NCI-H226 (cell line): ENCODE measurements at regions not wholly inside any gene's neighbourhood (a gene's known extent, or its start where the extent isn't known, plus 50 kb on each side); places are given as distances from the start of the nearest gene placed in this dataset.
A peak's percentile ranks its signal among the peaks of the same experiment; 100 is the strongest.

Source experiments
- DNase-seq: peaks from one replicate; pipeline ENCODE4 v3.0.0-alpha.2; 2015

- no peak for DNase-seq
These were observed 51.1 kb upstream of the NCOA1 start for GRCh38 chr2:24439971-24440340.

GRCh38 chr2:24439280-24439970, 51.6 kb upstream of the NCOA1 start:
- DNase-seq: no peak

DNA sequence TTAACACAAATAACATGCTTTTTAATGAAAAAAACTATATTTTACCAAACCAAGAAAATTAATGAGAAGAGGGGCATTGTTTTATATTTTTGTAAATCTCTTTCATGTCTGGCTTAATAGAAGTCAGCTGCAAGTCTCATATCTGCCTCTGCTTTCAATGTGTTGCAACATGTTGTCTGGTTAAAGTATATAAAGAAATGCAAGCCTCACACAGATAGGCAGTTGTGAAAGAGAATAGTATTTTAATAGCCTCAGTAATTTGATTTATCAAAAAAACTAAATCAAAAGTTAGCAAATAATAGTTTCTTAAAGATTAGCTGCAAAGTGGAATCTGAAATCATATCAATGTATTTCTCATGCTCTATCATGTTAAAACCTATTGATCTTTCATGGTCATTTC, 52.9 kb upstream of the NCOA1 start:
- DNase-seq: no peak

DNA sequence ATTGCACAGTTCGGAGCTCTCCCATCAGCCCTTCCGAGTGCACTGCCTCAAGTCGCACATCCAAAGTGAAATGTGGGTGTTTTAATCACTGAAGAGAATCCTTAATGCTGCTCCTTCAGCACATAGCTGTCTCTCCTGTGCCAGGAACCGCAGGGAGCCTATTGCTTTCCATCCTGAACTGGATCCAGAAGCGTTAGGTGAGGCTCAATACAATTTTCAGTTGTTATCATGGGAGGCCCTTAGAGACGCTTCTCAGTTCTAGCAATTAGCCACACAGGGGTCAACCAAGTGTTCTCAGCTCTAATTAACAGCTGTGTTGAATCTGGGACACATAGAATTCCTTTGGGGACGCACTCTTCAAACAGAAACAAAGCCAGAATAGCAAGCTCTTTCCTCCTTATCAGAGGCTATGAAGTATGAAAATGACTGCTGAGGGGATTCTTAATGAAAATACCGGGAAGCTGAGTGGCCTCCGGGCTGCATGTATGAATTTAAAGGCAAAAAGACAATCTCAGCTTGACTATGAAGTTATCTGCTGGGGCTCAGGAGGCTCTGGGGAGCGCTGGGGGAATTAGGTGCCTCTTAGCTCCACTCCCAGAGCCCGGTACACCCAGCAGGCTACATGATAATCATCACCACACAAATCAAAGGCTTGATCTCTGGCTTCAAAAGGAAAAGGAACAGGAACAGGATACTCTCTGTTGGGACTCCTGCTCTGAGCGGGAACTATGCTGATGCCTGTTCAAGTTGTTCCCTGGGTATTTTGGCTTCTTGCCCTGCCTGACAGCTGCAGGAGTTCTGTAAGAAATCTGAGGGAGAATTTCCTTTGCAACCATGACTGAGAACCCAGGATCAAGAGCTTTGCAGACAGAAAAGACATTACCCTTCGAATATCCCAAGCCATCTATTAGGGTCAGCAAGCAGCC, 55.4 kb upstream of the NCOA1 start:
- DNase-seq: no peak

- DNase-seq: no peak
These were observed 56.5 kb upstream of the NCOA1 start for GRCh38 chr2:24434541-24434940.

DNA sequence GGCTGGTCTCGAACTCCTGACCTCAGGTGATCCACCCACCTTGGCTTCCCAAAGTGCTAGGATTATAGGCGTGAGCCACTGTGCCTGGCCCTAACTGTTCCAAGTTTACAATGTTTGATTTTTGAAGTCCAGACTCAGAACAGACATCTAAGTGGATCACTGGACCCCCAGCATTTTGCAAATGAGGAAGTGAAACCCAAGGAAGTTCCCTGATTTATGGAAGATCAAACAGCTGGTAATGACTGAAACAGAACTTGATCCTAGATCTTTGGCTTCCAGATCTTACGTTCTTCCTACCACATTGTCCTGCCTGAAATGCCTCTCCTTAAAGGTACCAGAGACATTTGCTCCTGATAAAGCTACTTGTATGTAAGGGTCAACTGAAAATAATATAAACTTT, 58.3 kb upstream of the NCOA1 start:
- no peak for DNase-seq

DNA sequence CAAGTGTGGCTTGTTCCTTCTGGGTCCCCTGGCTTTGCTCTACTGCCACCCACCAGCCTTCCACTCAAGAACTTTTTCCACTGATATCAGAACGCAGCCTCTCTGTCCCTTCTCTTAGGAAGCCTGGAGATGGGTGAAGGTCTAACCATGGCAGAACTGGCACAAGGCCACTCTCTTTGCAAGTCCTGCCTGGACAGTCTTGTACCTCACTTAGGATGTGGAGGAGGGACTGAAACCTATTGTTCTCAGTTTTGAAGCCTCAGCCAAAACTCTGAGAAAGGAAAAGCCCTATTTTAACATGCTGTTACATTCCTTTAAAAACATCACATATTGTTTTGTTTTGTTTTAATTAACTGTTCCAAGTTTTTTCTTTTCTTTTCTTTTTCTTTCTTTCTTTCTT, 58.9 kb upstream of the NCOA1 start:
- DNase-seq: no peak

DNA sequence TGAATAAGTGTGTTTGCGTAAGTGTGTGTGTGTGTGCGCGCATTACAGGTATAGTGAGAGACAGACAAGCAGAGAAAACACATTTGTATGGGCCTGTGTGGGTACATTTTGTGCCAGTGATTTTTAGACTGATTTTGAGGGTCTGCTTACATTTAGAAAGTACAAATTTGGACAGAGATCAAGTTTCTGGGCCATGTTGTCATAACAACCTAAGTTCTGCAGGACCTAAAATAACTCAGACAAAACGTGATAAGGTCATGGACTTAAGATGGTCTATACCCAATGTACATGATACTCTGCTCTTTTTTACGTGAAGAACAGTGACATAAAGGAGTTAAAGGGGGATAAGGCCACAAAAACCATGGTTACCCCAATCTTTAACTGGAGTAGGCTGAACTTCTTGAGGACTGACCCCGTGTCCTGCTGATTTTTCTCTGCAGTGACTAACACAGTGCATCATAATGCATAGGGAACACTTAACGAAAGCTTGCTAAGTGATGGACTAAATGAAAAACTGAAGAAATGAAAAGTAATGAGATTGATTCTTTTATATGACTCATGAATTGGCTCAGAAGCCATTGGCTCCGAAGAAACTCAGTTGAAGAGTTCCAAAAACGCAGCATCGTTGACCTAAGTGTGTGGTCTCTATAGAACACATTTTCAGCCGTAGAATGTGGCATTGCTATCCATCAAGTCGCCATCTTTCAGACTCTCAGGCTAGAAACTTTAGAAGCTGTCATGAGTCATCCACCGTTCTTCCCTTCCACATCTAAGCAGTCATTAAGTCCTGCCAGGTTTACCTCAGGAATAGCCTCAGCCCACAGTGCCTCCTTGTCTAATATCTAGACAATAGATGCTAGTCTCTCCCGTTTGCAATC, 61.6 kb upstream of the NCOA1 start:
- DNase-seq: peak; percentile 22

DNA sequence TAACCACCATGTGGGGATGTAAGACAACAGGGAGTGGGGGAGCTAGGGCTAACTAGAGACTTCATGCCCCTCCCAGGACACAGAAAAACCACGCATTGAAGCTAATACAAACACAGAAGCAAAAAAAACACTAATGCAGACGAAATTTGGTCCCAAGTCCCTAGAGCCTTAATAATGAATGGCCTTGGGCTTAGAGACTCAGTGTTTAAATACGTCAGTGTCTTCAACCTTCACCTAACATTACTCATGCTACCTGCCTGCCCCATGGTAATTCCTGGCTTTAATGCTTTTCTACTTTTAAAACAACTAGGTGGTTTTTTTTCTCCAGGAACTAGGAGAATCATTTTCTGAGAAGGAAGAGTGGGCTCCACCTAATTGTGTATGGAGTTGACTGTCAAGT, 64.1 kb upstream of the ITSN2 start:
- DNase-seq: no peak

- DNase-seq: no peak
These were observed 62.8 kb upstream of the ITSN2 start for GRCh38 chr2:24423095-24423494.

DNA sequence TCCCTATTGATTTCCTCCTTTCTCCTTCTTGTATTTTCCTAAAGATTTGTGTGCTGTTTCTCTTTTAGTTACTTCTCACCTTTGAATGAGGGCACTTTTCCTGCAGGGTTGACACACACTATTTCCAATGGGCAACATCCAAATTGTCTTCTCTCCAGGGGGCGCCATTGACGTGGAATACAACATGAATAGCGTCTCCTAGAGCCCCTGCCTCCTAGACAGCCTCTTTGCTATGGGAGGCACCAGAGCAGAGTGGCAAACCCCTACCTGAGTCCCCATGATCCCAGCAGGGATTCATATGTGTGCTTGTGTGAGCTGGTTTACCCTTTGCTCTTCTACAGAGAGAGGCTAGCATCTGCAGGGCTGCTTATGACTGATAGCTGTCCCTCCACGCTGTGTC, 61.3 kb upstream of the ITSN2 start:
- peak; percentile 20 for DNase-seq

DNA sequence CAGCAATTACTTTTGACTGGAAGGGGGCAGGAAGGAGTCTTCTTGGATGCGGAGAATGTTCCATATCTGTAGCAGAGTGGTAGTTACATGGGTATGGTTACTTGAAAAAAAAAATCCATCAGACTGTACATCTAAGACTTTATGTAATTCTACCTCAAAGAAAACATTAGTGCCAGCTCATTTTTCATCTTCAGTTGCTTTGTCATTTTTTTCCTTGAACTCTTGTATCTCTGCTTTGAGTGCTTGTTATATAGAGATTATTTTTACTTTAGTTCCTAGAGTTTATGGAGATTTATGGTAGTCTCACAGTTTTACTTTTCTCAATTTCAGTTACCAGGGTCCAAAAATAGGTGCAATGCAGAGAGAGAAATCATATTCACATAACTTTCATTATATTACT, 60.0 kb upstream of the ITSN2 start:
- no peak for DNase-seq

GRCh38 chr2:24418166-24418841, 58.0 kb upstream of the ITSN2 start:
- DNase-seq: no peak

GRCh38 chr2:24412812-24413211, 52.5 kb upstream of the ITSN2 start:
- no peak for DNase-seq

DNA sequence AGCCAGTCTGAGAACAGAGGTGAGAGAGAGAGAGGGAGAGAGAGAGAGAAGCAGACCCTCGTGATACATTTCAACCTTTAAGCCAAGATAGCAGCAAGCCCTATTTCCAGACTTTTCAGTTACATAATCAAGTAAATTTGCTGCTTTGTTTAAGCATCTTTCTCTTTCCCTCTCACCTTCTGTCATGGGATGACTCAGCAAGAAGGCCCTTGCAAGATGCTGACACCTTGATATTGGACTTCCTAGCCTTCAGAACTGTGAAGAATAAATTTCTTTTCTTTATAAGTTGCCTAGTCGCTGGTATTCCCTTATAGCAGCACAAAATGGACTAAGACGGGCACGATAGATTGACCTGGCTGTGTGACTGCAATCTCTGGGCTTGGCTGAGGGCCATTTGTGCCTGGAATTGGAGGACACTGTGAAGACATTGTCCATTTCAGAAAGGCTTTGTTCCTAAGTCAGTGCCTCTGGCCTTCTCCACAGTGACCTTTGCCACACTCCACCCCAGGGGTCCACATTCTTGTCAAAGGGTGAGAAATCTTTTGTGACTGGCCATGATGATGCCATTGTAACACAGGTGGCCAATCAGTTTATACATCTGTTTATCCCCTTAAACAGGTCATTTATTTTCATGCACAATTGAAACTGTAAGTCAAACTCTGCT, 51.3 kb upstream of the ITSN2 start:
- no peak for DNase-seq

- DNase-seq: no peak
These were observed 50.6 kb upstream of the ITSN2 start for GRCh38 chr2:24410976-24411375.

GRCh38 chr2:24409700-24410556, 49.6 kb upstream of the ITSN2 start:
- peak; percentile 46 for DNase-seq
